ELF-1 (cell line): ENCODE measurements at regions not wholly inside any gene's neighbourhood (a gene's known extent, or its start where the extent isn't known, plus 50 kb on each side); places are given as distances from the start of the nearest gene placed in this dataset.
A peak's percentile ranks its signal among the peaks of the same experiment; 100 is the strongest.

Experiments used
- DNase-seq: peaks from one replicate; pipeline ENCODE4 v3.0.0-alpha.2; 2016; ENCODE audit warnings: low read depth, low spot score

DNA sequence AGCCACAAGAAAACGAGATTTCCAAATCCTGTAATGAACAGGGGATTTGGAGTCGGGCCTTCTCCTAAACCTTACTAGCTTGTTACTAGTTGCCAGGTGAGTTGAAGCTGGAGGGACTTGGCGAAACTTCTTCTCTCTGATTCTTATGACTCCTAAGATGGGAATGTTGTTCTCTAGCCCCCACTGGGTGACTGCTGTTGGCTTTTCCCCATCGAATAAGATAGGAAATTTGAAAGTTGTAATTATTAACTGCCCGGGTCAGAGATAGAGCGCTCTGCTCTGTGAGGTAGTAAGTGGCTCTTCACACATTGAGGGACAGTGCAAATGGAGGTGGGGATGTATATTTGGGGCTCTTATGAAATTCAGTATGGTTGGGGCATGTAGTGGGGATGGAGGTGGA lies 111.2 kb upstream of the MBNL2 start:
- no peak for DNase-seq

DNA sequence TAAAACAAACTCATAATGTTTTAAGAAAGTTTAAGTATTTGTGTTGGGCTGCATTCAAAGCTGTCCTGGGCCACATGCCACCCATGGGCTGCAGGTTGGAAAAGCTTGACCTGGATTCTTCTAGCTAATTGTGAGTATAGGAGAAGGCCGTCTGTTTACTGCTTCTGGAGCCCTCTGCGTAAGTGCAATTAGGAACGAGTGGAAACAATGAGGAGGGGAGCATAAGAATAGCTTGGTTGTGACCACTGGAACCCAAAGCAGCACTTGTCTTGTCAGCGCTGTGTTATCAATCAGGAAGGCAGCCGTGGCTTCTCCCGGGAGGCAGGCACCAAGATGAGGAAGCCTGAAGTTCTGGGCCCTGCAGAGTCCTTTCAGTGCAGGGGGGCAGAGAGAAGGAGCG lies 110.4 kb upstream of the MBNL2 start:
- DNase-seq, result peak; percentile 39

DNA sequence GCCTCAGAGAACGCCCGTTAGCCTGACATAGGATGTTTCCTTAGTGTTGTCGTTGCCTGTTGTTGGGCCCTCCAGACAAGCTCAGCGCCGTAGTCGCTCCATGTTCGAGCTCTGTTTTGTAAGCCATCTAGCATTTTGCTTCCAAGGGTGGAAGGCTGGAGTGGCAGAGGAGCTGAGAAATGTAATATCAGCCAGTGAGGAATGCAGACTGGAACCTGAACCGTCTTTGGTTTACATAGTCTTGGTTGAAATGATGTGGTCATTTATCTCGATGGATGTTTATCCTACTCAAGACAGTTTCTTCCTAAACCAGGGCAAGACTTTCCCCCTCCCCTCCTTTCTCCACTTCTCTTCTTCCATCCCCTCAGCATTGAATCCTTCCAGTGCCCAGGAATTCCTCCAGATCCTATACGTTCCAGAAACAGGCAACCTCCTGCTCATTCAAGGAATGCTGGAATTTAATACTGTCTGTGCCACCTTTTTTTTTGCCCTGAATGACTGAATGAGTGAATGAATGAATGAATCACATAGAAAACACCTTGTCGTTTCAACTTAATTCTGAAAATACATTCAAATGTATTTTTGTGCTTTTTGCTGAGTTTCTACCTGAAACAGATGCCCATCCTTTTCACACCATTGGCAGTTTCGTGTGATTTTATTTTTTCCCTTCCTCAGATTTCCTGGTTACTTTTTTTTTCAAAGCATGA lies 109.5 kb upstream of the MBNL2 start:
- DNase-seq, result no peak

DNA sequence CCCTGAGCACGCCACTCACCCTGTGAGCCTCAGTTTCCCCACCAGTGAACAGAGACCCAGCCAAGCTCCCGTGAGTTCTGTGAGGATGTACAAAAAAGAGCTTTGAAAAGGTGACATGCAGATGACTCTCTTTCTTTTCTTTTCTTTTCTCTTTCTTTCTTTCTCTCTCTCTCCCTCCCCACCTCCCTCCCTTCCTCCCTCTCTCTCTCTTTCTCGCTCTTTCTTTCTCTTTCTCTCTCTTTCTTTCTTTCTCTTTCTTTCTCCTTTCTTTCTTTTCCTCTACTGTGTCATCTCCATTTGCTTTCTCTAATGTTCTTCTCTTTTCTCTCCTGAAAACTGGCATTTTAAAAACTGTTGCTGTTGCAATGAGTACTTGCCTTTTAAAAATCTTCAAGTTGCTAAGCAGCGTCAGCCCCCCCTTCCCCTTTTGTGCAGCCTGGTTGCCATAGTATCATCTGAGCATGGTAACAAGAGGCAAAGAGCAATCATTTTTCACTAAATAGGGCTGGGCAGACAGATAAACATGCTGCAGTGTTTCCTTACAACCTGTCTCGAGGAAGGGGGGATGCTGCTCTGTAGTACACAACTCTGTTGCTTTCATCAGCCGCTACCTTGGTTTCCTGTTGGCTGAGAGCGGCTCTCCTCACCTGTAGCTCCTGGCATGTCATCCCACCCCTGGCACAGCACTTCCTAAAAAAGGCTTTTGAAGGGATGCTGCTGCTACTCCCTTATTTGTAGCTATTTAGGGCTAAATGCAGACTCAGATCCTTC lies 108.7 kb upstream of the MBNL2 start:
- no peak for DNase-seq

DNA sequence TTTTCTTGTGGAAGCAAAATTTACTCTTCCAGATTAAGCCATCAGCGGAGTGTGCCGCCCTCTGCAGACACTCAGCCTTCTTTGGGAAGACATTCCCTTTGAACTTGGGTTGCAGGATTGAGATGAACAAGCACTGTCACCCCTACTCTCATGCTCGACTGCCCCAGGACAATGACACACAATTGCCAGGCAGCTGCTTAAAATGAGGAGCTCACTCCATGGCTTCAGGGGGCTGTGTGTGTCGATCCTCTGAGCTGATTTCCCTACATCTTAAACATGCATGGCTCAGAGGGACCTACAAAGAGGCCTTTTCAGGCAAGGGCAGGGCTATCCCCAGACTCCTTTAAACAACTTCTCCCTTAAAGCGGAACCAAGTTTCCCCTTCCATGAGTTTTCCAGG lies 107.5 kb upstream of the MBNL2 start:
- DNase-seq, result no peak

DNA sequence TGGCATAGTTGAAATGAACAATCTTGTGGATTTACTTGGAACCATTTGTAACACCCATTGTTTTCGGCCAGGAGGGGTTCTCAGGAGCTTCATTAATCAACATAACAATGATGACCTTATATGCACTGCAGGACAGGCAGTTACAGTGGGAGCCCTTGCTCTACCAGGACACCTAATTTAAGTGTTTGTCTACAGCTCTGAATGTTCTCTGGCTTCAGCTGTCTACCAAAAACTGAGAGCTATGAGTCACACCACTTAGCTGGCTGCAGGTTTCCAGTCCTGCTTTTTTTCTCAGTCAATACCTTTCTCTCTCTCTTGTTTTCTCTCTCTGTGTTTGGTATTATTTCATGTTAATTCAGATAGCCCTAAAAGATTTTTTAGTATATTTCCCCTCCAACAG lies 105.4 kb upstream of the MBNL2 start:
- peak; percentile 50 for DNase-seq

DNA sequence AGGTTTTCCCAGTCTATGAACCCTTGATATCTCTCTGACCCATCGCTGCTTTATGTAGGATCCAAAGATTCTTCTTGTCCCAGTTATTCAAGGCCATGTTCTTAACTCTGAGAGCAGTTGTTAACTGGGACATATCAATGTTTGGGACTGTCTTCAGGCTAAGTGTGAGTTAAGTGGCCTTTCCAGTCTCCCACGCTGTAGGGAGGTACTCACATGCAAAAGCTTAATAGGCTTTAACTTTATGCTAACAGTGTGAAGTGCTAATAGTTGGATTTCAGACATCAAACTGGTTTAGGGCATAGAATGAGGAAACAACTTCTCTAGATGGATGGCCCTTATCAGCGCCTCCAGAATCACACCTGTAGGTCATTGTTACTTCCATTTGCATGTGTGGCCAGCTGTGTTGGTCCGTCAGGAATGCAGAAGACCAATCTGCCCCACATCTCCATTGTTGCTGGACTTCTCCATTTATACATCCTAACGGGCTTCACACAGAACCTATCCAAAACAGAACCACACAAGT lies 104.7 kb upstream of the MBNL2 start:
- DNase-seq, result no peak

DNA sequence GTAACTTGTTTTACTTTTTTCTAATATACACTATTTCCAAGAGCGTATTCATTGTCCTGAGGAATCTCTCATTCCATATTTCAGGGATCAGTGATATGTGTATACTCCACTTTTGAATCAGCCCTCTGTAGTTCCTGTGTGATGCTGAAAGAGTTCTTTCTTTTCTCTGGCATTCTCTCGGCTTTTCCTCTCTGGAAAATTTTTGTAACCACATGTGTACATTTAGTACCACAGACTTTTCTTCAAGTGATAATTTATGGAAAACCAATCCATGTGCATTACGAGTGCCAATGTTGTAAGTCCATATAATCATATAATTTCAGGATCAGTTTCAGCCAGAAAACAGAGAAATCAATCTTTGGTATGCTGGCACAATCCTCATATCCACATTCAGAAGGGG lies 102.2 kb upstream of the MBNL2 start:
- DNase-seq, result no peak

DNA sequence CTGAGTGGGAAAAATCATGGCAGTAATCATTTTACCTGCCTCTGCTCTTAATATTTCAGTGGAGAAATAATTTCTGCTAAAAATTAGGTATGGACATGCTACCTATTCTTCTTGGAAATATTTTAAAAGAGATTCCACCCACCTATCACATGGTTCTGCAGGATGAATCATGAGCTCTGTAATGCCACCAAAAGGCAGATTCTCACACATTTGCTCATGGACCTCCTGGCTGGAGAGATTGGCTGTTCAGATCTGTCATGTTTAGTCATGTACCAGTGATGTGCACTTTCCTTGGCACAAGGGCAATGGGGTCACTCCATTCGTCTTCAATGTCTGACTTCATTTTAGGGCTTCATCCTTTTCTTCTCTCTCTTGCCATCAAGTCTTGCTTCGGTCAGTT lies 101.8 kb upstream of the MBNL2 start:
- DNase-seq, result no peak

DNA sequence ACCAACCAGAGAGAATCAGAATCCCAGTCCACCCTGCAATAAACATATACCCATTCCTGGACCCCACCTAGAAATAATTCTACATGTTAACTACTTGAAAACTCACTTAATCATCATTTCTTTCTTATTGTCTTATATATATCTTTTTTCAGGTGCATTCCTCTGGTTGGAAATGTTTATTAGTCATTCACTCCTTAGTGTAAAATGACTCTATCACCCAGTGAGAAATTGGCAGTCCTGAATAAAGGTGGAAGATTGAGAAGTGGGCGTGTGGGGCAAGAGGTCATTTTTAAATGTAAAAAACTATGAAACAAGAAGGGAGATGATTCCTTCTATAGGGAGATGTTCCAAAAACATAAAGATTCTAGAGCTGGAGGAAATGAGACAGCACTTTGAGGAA lies 101.2 kb upstream of the MBNL2 start:
- DNase-seq, result no peak

DNA sequence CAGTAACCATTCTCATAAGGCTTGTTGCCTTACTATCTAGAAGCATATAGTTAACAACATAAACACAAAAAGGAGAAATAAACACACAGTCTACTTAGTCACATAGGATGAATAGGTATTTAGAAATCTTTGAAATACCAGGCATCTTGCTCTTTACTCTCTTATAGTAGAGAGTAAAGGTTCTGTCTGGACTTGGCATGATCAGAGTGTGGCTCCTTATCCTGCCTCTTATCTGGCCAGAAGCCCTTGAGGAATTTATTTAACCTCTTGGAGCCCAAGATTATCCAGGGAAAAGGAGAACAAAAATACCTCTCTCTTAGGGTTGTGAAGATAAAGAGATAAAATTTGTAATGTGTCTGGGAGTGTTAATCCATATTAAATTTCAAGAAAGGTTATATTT lies 100.2 kb upstream of the MBNL2 start:
- DNase-seq, result no peak

DNA sequence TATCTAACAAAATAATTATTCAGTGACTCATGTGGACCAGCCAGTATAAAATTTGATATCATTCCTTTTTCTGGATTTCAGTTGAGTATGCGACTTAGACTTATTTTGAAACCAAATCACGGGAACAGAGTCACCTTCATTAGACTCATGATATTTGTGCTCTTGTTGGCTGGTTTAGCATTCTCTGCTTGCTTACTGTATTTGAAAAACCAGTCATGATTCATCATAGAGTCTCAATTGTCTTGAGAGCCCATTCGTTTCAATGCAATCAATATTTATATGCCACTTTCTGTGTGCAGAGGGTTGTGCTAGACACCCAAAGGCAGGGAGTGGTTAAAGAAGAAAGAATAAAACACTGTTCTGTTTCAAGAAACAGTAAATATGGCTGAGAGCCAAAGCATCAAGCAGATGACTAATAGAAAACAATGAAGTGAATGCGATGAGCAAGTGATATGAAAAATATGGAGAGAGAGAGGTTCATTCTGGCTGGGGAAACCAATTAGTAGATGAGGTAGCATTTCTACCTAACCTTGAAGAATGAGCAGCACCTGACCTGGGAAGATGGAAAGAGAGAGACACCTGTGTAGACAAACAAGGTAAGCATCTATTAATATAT lies 99.6 kb upstream of the MBNL2 start:
- DNase-seq, result no peak

DNA sequence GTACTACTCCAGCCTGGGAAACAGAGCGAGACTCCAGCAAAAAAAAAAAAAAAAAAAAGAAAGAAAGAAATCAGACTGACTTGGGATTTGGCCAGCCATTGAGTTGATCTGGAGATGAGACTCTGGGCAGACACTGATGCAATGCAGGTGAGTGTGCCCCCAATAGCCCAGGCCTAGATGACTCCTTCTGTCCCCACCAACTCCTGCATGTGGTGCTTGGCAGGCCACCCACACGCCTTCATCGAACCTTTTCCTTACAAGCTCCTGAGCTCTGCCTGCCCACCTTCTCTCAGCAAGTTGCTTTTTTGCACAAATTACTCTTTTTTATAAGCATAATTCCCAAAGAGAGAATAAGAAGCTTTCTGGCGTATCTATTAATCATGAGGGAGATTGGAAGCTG lies 97.9 kb upstream of the MBNL2 start:
- DNase-seq, result no peak

DNA sequence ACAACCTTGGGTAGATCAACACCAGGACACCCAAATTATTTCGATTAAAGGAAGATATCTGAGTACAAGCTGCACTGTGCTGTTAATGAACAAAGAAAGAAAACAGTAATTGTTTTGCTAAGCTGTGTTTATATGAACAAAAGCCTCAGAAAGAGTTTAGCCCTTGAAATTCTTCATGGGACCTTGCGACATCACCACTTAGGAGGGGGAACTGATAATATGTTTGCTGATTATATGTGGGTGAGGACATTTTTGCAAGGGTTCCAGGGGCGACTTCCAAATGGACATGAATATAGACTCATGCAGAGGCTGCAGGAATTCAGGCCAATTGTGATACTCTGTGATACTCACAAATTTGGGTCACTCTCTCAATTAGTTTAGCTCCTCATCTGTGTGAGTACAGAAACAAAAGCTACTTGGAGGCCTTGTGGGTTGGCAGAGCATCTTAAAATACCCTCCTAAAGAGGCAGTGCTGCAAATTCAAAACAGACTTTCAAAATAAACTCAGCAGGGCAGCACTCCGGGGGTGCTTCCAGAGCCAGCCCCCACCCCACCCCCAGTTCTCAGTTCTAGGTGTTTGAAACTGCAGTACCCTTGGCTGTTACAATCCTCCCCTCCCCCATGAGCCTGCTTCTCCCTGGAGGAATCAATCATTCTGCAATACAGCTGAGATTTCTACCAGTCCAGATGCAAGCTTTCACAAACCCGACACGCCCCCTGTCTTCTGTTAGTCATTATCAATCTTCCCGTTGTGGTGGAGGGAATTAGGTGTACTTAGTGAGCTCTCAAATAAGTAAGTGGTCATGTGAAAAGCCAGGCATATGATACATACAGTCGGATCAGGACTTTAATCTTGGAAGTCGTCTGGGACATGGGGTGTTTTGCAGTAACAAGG lies 97.0 kb upstream of the MBNL2 start:
- peak; percentile 79 for DNase-seq

DNA sequence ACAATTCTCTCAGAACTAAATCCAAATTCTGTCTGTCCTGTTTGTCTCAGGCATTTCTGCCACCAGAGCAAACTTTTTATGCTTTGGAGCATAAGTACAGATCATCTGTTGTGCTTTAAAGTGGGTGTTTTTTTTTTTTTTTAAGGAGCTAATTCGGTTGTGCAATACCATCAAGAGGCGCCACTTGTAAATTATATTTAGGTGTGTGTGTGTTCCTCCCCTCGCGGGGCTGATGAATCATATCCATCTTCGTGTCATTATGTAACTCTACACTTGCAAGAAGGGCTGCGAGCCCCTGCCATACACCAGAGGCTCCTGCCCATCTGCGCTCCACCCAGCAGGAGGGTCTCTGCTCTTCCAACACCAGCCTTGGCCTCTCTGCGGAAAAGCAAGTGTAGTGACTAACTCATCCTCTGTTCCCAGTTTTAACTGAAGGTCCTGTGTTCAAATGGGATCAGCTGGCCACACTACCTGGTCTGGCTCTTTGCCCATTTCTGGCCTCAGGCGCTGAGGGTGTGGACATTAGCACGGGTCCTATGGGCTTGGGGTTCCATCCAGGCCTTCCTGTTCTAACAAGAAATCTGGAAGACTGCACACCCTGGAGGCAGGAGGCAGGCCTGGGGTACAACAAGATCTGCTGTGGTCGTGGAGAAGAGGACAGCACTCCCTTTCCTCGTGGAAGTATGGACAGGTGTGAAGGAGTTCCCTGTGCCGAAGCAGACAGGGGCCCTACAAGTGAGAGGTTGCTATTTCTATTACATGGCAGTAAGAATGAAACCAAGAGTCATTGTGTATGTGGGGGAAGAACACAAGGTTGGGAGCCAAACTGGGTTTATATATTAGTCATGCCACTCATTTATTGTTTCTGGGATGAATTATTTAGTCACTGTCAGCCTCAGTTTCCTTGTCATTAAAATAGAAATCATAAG lies 96.1 kb upstream of the MBNL2 start:
- DNase-seq, result no peak

DNA sequence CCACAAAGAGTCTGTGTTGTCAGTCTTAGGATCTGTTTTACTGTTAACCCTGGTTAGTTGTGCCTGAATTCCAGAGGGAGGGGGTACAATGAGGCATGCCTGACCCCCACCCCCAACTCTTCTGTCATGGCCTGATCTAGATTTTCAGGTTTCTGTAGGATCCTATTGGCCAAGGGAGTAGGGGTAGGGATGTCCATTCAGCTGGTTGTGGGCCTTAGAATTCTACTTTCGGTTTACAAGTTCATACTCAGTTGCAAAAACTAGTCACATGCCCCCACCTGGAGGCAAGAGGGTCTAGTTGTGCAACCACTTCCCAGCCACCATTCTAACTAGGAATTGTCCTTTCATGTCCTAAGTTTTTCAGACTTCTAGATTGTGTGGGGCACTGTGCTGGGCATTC lies 94.3 kb upstream of the MBNL2 start:
- peak; percentile 86 for DNase-seq

DNA sequence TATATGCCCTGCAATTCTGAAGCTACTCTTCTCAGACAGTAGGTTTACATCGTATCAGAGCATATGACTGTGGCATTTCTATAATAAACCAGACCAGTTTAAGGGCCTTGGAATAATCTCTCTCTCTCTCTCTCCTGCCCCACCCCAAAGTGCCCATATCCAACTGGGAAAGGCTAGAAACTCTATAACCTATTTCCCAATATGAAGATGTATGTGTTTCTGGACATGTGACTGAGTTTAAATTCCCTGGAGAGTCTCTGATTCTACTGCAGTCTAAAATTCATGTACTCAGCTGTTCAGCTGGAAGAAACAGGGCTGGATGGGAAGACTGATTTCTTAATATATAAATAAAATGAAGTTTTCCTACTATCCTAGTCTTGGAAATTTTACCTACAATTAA lies 91.9 kb upstream of the MBNL2 start:
- no peak for DNase-seq

DNA sequence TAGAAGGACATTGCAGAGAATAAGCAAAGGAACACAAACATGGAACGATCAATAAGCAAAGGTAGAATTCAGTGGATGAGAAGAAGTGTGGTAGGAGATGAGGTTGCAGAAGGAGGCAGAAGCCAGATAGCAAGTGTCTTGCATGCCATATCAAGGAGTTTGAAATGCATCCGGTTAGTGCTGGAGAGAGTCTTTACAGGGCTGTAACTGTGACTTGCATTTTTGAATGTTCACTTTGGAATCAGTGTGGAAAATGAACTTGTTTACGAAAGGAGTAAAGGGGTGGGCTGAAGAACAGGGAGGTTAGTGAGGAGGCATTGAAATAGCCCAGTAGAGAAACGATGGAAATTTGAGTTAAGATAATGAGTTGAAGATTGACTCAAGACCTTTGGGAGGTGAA lies 90.7 kb upstream of the MBNL2 start:
- DNase-seq, result no peak

DNA sequence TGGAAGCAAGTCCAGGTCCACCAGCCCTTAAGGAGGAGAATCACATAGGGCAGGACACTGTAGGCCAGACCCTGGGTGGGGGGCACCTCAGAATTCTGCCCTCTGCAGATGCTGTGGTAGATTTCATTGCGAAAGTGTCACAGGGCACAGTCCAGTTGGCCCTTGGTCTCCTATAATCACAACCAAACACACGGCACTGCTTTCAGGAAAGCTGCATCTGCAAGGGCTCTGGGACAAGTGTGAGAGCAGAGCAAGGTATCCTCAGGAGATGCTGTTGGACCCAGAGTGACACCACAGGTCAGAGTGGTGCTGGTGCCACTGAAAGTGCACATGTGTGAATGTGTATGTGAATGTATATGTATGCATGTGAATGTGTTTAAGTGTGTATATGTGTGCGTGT lies 88.6 kb upstream of the MBNL2 start:
- no peak for DNase-seq

DNA sequence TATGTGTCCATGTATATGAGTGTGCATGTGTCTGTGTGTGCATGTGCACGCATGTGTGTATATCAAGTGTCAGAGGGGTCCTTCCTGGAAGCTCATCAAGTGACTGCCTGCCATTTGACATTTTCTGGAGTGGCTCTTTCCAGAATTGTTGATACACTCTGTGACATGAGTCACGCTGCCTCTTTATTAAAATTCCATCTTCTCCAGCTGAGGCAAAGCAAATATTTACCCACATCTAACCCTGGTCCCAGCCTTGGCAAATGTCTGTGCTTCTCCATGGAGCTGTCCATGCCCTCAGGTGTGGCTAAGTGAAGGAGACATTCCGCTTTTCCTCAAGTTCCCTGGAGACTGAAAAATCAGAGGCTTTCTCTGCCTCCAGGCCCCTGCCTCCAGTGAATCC lies 88.2 kb upstream of the MBNL2 start:
- DNase-seq, result no peak
